GM12892 (cell line): ENCODE measurements at regions not wholly inside any gene's neighbourhood (a gene's known extent, or its start where the extent isn't known, plus 50 kb on each side); places are given as distances from the start of the nearest gene placed in this dataset.

Source experiments
- POLR2A ChIP-seq: IDR thresholded peaks from 2 replicates; pipeline ENCODE4 v1.6.1; 2011; ENCODE audit warnings: low read depth, low read length, control low read depth
- POLR2AphosphoS5 ChIP-seq: IDR thresholded peaks from 2 replicates; pipeline ENCODE4 v1.6.1; 2011; ENCODE audit warnings: low read depth, low read length, control low read depth
- TAF1 ChIP-seq: IDR thresholded peaks from 2 replicates; pipeline ENCODE4 v1.6.1; 2011; ENCODE audit warnings: low read depth, mild to moderate bottlenecking, control low read depth, low read length, borderline replicate concordance

- TF ChIP-seq POLR2A (no peak), POLR2AphosphoS5 (no peak), TAF1 (no peak)
Measured at GRCh38 chr1:65650682-65651081, 142.0 kb upstream of the PDE4B start.
